Coronary artery (tissue), 2 donors: ENCODE measurements at regions not wholly inside any gene's neighbourhood (a gene's known extent, or its start where the extent isn't known, plus 50 kb on each side); places are given as distances from the start of the nearest gene placed in this dataset.
"Not testable (repeated sequence)": the region's sequence is repeated elsewhere in the genome, so short reads cannot be mapped to it uniquely, and the experiment has no call there.

ENCODE experiments used
- DNase-seq: peaks from one replicate; pipeline ENCODE4 v3.0.0-alpha.2; 2017; ENCODE audit warnings: low spot score
- H3K27ac ChIP-seq, 2 donors: fragments of 200-600 bp; sonication (generic); one replicate each; pipeline ENCODE4 v1.5.1; 2016 to 2019
- H3K4me3 ChIP-seq: fragments of 200-600 bp; sonication (generic); 2 replicates; pipeline ENCODE4 v1.5.1; 2016; ENCODE audit warnings: mild to moderate bottlenecking, moderate library complexity
- CTCF ChIP-seq: fragments of 200-600 bp; sonication (generic); IDR thresholded peaks from one replicate; pipeline ENCODE4 v1.5.1; 2019; ENCODE audit warnings: antibody characterized with exemption

- TF ChIP-seq CTCF, result no peak
- H3K27ac ChIP-seq, result no peak overlapping the region
- DNase-seq, result no peak
- H3K4me3 ChIP-seq, result no peak overlapping the region
Measured at GRCh38 chr4:126182786-126183185, 868.0 kb downstream of the FAT4 start.

GRCh38 chr4:126183206-126183605 is 868.5 kb downstream of the FAT4 start:
- no peak for DNase-seq
- TF ChIP-seq CTCF, result no peak
- no peak overlapping the region for H3K27ac ChIP-seq
- no peak overlapping the region for H3K4me3 ChIP-seq

- no peak for DNase-seq
- Histone ChIP-seq H3K4me3 (no peak overlapping the region), H3K27ac (no peak overlapping the region)
- TF ChIP-seq CTCF, result no peak
Measured at GRCh38 chr4:126191536-126191935, 876.8 kb downstream of the FAT4 start.

GRCh38 chr4:126192506-126192905 is 877.8 kb downstream of the FAT4 start:
- DNase-seq, result no peak
- Histone ChIP-seq H3K4me3 (no peak overlapping the region), H3K27ac (no peak overlapping the region)
- no peak for TF ChIP-seq CTCF

GRCh38 chr4:126201251-126202138 is 886.7 kb downstream of the FAT4 start:
- not testable (repeated sequence) for DNase-seq, H3K4me3 ChIP-seq, H3K27ac ChIP-seq

GRCh38 chr4:126202226-126202625 is 887.5 kb downstream of the FAT4 start:
- no peak for DNase-seq
- Histone ChIP-seq H3K4me3 (no peak overlapping the region), H3K27ac (no peak overlapping the region)
- TF ChIP-seq CTCF, result no peak

- Histone ChIP-seq H3K4me3 (no peak overlapping the region), H3K27ac (no peak overlapping the region)
- no peak for DNase-seq
- no peak for TF ChIP-seq CTCF
Measured at GRCh38 chr4:126207910-126208309, 893.2 kb downstream of the FAT4 start.
